ENCODE measurements at regions not wholly inside any gene's neighbourhood (a gene's known extent, or its start where the extent isn't known, plus 50 kb on each side); places are given as distances from the start of the nearest gene placed in this dataset.

DNA sequence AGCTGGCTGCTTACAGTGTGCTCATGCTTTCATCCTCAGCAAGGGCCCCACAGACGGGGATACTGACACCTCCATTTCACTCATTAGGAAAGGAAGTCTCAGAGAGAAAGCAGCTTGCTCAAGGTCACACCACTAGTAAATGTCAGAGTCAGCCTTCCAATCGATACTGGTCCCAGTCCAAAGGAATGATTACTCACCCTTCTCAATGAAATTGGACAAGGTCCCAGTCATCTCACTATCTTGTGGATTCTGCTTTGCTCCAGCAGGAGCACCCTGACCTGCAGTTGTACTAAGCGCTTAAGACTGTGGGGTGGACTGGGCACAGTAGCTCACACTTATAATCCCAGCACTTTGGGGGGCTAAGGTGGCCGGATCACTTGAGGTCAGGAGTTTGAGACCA lies 132.2 kb upstream of the SLC34A2 start:
- TF ChIP-seq CTCF (conservative IDR thresholded peaks at IDR 0.05; ENCODE audit: low read depth, low read length) (no peak), EZH2 (IDR thresholded peaks at IDR 0.05; ENCODE audit: borderline replicate concordance, low read depth, low read length, poor library complexity, severe bottlenecking) (no peak)

All from A673 (cell line).